MM.1S (cell line): ENCODE measurements at regions not wholly inside any gene's neighbourhood (a gene's known extent, or its start where the extent isn't known, plus 50 kb on each side); places are given as distances from the start of the nearest gene placed in this dataset.
A peak's percentile ranks its signal among the peaks of the same experiment; 100 is the strongest.

Source experiments
- DNase-seq: peaks from one replicate; pipeline ENCODE4 v3.0.0-alpha.2; 2015
- H2AFZ ChIP-seq: fragments of 300-600 bp; sonication (generic); 2 replicates; pipeline ENCODE4 v1.6.0; 2016; ENCODE audit warnings: antibody characterized with exemption, low read length
- H3F3A ChIP-seq: fragments of 300-600 bp; sonication (generic); 2 replicates; pipeline ENCODE4 v1.6.1; 2016; ENCODE audit warnings: mild to moderate bottlenecking, antibody characterized with exemption, low read length, moderate library complexity, mixed read lengths; ENCODE audit not compliant: insufficient read depth
- H3K27ac ChIP-seq: fragments of 300-600 bp; sonication (generic); 2 replicates; pipeline ENCODE4 v1.5.1; 2016; ENCODE audit warnings: mild to moderate bottlenecking, low read length
- H3K27me3 ChIP-seq: fragments of 300-600 bp; sonication (generic); replicated peaks from 2 replicates; pipeline ENCODE4 v1.6.0; 2016; ENCODE audit warnings: low read length; ENCODE audit not compliant: insufficient read depth
- H3K36me3 ChIP-seq: fragments of 300-600 bp; sonication (generic); replicated peaks from 2 replicates; pipeline ENCODE4 v1.6.1; 2016; ENCODE audit warnings: mild to moderate bottlenecking, low read length, mixed read lengths; ENCODE audit not compliant: insufficient read depth
- H3K4me1 ChIP-seq: fragments of 300-600 bp; sonication (generic); 2 replicates; pipeline ENCODE4 v1.6.1; 2016; ENCODE audit warnings: low read length, mixed read lengths
- H3K4me2 ChIP-seq: fragments of 300-600 bp; sonication (generic); 2 replicates; pipeline ENCODE4 v1.6.0; 2016; ENCODE audit warnings: low read depth, low read length
- H3K4me3 ChIP-seq: fragments of 300-600 bp; sonication (generic); 2 replicates; pipeline ENCODE4 v1.5.1; 2016; ENCODE audit warnings: low read length, mixed read lengths
- H3K79me2 ChIP-seq: fragments of 300-600 bp; sonication (generic); 2 replicates; pipeline ENCODE4 v1.6.1; 2016; ENCODE audit warnings: mixed run types, low read length, mixed read lengths
- H3K9ac ChIP-seq: fragments of 300-600 bp; sonication (generic); 2 replicates; pipeline ENCODE4 v1.6.1; 2016; ENCODE audit warnings: low read length, mixed read lengths
- H3K9me2 ChIP-seq: fragments of 300-600 bp; sonication (generic); replicated peaks from 2 replicates; pipeline ENCODE4 v1.6.1; 2016; ENCODE audit warnings: mild to moderate bottlenecking, low read length, mixed read lengths; ENCODE audit not compliant: insufficient read depth
- H3K9me3 ChIP-seq: fragments of 300-600 bp; sonication (generic); replicated peaks from 2 replicates; pipeline ENCODE4 v1.6.1; 2016; ENCODE audit warnings: mild to moderate bottlenecking, low read length, mixed read lengths; ENCODE audit not compliant: insufficient read depth
- H4K20me1 ChIP-seq: fragments of 300-600 bp; sonication (generic); 2 replicates; pipeline ENCODE4 v1.6.1; 2016; ENCODE audit warnings: mild to moderate bottlenecking, low read length, moderate library complexity, mixed read lengths; ENCODE audit not compliant: insufficient read depth
- CTCF ChIP-seq: fragments of 300-600 bp; sonication (generic); IDR thresholded peaks from 2 replicates; pipeline ENCODE4 v1.5.1; 2016; ENCODE audit warnings: antibody characterized with exemption, low read length, mixed read lengths
- EZH2 ChIP-seq: fragments of 300-600 bp; sonication (generic); optimal IDR thresholded peaks from 2 replicates; pipeline ENCODE3; 2017; ENCODE audit warnings: low read depth, mild to moderate bottlenecking, antibody characterized with exemption, low read length, mixed read lengths
- EZH2phosphoT487 ChIP-seq: fragments of 300-600 bp; sonication (generic); IDR thresholded peaks from 2 replicates; pipeline ENCODE4 v1.6.1; 2018; ENCODE audit warnings: antibody characterized with exemption, low read length

GRCh38 chr10:6990891-6991290 is 410.8 kb upstream of the PRKCQ start:
- no peaks in the 10 kb centered on the region for H3K9me3 ChIP-seq
- 0 out of 2 replicates have a peak overlapping the region, but pooled peaks have one; percentile 15 for H2AFZ ChIP-seq
- H4K20me1 ChIP-seq = no peaks in the 10 kb centered on the region
- no peak overlapping the region for H3K4me2 ChIP-seq
- no peaks in the 10 kb centered on the region for H3K36me3 ChIP-seq
- H3K9me2 ChIP-seq = no peaks in the 10 kb centered on the region
- no peaks in the 10 kb centered on the region for H3K79me2 ChIP-seq
- no peak overlapping the region for H3K4me3 ChIP-seq
- no peak overlapping the region for H3K27ac ChIP-seq
- no peak for DNase-seq
- no peak overlapping the region for H3K9ac ChIP-seq
- peaks cover 8% of the 10 kb centered on the region for H3K4me1 ChIP-seq
- H3F3A ChIP-seq = no peaks in the 10 kb centered on the region
- H3K27me3 ChIP-seq = no peaks in the 10 kb centered on the region
- no peak for TF ChIP-seq CTCF
- no peak for TF ChIP-seq EZH2phosphoT487
- TF ChIP-seq EZH2 = no peak

GRCh38 chr10:6988654-6989053 is 408.6 kb upstream of the PRKCQ start:
- H3K9me3 ChIP-seq = no peaks in the 10 kb centered on the region
- no peak overlapping the region for H3K27ac ChIP-seq
- no peaks in the 10 kb centered on the region for H3K27me3 ChIP-seq
- H3K9ac ChIP-seq = no peak overlapping the region
- no peak overlapping the region for H3K4me3 ChIP-seq
- no peaks in the 10 kb centered on the region for H3K79me2 ChIP-seq
- no peak overlapping the region for H3K4me2 ChIP-seq
- no peaks in the 10 kb centered on the region for H3K9me2 ChIP-seq
- no peak for TF ChIP-seq EZH2
- TF ChIP-seq CTCF = no peak
- TF ChIP-seq EZH2phosphoT487 = no peak
- H2AFZ ChIP-seq = no peak overlapping the region
- H3K36me3 ChIP-seq = no peaks in the 10 kb centered on the region
- H4K20me1 ChIP-seq = no peaks in the 10 kb centered on the region
- no peaks in the 10 kb centered on the region for H3F3A ChIP-seq
- peaks cover 8% of the 10 kb centered on the region for H3K4me1 ChIP-seq
- no peak for DNase-seq

GRCh38 chr10:6987536-6987945 is 407.5 kb upstream of the PRKCQ start:
- Histone ChIP-seq H4K20me1 (no peaks in the 10 kb centered on the region), H3K36me3 (no peaks in the 10 kb centered on the region), H3K4me3 (no peak overlapping the region), H3K9me3 (no peaks in the 10 kb centered on the region), H3K9ac (no peak overlapping the region), H3F3A (no peaks in the 10 kb centered on the region), H3K27me3 (no peaks in the 10 kb centered on the region), H3K79me2 (no peaks in the 10 kb centered on the region), H2AFZ (no peak overlapping the region), H3K4me2 (no peak overlapping the region), H3K4me1 (peaks cover 8% of the 10 kb centered on the region), H3K27ac (no peak overlapping the region), H3K9me2 (no peaks in the 10 kb centered on the region)
- no peak for TF ChIP-seq CTCF
- TF ChIP-seq EZH2 = no peak
- no peak for DNase-seq

- no peak overlapping the region for H3K4me2 ChIP-seq
- no peak overlapping the region for H3K9ac ChIP-seq
- H3K79me2 ChIP-seq = no peaks in the 10 kb centered on the region
- H2AFZ ChIP-seq = no peak overlapping the region
- H3K27me3 ChIP-seq = no peaks in the 10 kb centered on the region
- TF ChIP-seq CTCF = no peak
- no peak for TF ChIP-seq EZH2
- no peak for TF ChIP-seq EZH2phosphoT487
- no peaks in the 10 kb centered on the region for H3K9me2 ChIP-seq
- no peaks in the 10 kb centered on the region for H3K36me3 ChIP-seq
- peaks cover 8% of the 10 kb centered on the region for H3K4me1 ChIP-seq
- H3K9me3 ChIP-seq = no peaks in the 10 kb centered on the region
- no peak for DNase-seq
- H3K4me3 ChIP-seq = no peak overlapping the region
- no peak overlapping the region for H3K27ac ChIP-seq
- no peaks in the 10 kb centered on the region for H4K20me1 ChIP-seq
- H3F3A ChIP-seq = no peaks in the 10 kb centered on the region
These were observed 406.9 kb upstream of the PRKCQ start for GRCh38 chr10:6986927-6987326.
